ENCODE measurements at regions not wholly inside any gene's neighbourhood (a gene's known extent, or its start where the extent isn't known, plus 50 kb on each side); places are given as distances from the start of the nearest gene placed in this dataset.
A peak's percentile ranks its signal among the peaks of the same experiment; 100 is the strongest.
"Not testable (repeated sequence)": the region's sequence is repeated elsewhere in the genome, so short reads cannot be mapped to it uniquely, and the experiment has no call there.

DNA sequence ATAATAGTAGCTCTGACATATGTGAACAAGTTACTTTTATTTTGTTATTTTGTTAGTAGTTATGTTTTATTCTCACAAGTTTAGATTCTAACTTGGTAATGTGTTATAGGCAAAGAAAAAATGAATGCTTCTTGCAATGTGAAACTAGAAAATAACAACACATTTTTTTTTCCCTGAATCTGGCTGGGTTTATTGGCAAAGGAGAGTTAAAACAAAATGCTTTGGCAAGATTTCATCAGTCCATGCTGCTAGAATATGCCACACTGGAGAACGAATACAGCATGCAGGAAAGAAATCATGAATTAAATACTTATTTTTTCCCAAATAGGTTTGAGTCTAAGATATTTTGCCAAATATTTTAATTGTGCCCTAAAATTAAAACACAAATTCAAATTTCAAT, 1048.1 kb upstream of the ACO1 start:
- no peak for DNase-seq

DNA sequence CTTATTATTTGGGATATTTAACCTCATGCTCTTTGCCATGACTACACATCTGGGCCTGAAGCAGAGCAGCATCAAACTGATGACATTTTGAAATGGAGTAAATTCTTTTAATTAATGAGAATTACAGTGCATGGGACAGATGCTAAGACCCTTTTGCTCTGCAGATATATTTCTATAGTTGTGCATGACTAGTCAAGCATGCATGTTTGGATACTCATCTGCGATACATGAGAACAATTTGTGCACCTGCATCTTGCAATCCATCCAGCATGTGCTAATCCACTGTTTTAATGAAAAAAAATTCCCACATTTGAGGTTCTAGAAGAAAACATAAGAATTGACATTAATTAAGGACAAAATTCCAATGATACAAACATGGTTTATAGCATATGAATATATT, 1047.6 kb upstream of the ACO1 start:
- no peak for DNase-seq

DNA sequence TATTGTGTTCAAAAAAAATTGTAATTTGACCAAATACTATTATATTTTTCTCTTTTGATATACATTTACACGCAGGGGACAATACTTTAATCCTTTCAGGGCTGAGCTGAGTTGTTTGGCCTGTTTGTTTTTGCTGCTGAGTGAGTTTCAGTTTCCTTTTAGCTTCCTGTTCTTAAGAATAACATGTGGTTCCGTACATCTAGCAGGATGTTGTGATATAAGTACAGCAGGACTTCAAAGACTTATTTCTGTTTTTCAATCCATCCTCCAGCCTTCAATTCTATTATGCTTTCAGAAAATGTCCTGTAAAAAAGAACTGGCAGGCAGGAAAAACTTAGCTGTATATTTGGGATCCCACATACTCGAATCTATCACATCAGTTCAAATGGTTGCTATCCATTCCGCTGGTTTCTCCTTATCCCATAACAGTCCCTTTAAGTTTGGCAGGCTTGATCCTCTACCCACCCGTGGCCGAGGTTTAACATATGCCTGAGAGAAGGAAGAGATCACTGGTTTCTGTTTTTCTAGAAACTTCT, 1037.3 kb upstream of the ACO1 start:
- peak; percentile 20 for DNase-seq

DNA sequence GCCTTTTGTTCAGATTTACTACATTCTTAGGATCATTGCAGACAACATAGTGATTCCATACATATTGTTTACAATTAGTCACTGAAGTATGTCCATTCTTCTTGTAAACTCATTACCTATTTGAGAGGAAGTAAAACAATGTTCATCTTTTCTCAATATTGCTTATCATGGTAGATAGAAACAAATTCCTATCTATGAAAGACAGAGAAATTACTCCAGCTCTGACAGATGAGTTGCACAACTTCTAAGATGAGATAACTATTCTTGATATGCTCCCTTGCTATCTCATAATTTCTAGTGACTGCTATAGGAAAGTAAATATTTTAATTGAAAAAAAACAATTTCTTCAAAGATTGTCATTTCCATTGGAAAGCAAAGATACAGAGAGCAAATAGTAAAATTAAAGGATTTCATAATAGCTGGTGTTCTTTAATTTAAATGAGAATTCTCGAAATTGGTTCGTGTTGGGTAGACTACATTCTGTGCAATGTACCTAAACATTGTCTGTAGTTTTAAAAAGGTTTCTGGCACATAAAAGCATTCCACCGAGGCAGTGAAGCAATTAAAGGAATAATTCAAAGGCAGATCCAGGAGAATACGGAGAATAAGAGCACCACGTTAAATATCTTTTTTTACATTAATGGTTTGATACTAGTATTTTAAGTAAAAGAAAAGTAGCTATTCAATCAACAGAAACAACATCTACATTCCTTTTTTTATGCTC, 1029.1 kb upstream of the ACO1 start:
- DNase-seq: no peak

DNA sequence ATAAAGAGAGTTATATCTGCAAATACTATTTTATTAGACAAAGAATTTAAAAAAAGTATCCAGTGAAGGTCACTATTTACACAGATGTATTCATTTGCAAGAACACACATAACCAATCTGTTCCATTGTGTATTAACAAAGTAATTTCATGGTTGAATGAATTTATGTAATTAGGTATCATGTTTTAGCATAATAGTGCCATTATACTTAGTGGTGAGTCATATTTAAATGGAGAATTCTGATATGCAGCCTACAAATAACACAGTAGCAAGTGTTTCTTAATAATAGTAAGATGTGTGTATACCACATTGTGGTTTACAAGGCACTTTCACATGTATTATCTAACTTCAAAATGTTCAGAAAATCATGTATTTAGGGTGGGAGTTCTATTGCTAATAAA, 1028.5 kb upstream of the ACO1 start:
- DNase-seq: no peak

DNA sequence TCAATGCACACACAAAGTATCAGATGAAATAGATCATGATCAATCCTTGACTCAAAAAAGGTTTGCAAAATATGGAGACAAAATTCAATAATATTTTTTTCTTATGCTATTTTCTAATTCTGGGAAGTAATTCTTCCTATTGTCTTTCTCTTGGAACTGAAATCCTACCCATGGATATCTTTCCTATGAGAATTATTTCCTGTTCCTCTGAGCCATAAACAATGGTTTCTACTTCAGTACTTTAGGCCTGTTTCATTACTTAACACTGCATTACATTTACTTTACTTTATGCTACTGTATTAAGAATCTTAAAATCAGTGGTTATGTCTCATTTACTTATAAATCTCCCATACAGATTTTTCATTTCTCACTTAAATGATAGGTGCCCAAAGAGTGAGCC, 1025.4 kb upstream of the ACO1 start:
- no peak for DNase-seq

DNA sequence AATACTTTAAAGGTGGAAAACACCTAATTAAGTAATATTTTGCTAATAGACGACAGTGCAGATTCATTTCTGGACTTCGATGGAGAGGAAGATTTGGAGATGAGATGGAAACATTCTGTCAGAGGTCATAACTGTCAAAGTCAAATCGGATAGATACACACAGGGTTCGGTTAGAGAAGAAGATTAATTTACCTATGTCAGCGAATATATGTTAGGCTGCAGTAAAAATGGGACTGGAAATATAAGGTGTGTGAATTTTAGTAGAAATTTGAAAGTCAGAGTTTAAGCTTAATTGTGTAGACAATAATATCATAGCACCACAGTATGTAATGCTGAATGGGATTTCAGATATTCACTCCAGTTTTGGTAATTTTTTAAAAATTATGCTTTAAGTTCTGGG, 1020.3 kb upstream of the ACO1 start:
- DNase-seq: no peak

DNA sequence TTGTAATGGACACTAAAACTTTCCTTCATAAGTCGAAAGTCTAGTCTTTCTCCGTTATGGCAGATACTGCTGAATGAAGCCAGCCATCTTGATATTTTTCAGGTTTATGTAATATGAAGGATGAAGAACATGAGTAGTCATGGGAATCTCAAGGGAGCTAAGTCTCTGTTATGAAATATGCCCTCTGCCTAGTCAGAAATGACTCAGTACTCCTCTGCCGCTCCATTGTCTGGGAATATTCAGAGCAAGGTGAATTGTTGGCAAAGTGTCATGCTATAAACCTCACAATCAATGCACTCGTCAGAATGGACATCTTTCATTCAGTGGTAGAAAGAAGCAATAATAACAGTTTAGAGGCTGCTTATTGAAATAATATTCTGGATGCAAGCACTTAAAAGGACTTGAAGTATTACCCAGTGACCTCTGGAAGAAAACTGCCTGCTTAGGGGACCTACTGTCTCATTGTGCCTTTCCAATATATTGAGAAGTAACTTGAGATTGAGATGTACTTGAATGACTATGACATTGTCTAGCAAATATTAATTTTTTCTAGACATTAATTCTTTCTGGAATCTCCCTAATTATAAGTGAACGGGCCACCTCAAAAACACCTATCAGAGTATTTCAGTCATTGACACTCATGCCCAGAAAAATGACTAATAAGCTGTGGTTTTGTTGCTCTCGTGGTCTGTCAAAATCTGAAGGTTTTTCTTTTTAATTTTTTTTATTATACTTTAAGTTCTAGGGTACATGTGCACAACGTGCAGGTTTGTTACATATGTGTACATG, 1011.5 kb upstream of the ACO1 start:
- DNase-seq: no peak

DNA sequence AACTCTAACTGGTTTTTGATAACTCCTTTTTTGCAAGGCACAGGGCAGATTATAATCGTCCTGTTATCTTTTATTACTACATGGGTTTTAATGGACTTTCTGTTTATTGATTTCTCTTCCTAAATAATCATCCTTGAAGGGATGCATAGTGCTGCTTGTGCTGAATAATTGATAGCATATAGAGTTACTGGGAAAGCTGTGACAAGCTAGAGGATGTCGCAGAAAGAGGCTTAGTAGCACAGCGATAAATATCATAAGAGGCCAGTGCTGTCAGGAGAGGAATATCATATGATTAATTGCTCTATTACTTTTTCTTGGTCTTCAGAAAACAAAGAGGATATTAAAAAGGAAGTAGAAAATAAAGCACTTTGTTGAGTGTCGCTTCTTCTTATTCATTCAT, 1007.1 kb upstream of the ACO1 start:
- no peak for DNase-seq

DNA sequence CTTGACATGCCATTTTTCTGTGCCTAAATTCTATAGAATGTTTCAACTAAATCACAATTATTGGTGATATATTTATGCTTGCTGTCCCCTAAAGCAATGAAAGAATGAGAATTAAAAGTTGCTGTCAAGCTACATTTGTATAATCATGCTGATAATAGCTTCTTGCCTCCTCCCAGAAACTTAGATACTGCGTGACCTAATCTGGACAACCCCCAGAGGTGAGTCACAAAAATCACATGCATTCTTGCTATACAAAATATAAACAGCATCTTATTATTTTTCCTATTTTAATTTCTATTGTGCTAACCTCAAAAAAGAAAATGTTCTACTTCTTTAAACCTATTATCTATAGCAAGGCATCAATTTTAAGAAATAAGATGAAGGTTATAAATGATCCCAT, 995.8 kb upstream of the ACO1 start:
- no peak for DNase-seq

DNA sequence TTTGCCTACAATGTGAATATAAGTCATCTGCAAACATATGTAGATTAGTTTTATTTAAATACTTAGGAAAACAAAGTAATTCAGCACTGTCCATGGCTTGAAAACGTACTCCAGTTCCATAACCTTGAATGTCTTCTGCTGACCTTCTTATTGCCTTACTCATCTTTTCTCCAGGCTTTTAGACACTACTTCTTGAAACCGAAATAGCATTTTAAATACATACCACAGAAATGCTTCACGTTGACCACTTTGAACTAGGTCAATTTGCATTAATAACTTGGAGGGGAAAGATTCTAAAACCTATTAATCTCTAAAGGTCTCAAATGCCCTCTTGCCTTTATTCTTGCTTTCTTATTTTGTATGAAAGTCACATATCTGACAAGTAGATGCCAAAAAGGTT, 995.4 kb upstream of the ACO1 start:
- DNase-seq: no peak

DNA sequence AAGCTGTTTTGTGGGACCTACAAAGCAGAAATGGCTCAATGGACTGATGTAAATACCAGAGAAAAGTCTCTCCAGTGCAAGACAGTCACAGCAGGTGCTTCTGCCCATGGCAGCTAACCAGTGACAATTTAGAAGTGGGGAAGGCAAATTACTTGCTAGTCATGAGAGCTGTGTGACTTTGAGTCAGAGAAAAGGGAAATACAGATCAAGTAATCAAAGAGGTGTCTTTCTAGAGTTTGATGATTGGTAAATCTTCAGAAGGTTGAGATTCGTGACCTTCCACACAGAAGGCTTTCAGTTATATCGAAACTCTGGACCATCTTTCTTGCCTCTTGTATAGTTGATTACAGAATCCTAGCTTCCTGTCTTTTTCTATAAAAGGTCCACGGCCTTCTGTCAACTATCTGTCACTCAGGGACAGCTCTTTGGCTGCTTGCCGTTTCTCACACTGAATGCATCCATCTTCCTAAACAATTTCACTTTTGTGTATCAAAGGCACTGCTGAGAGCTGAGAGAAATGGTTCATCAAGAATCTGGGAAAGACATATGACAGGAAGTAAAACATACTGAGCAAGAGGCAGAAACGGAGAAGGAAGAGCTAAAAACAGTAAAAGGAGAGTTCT, 993.9 kb upstream of the ACO1 start:
- no peak for DNase-seq

DNA sequence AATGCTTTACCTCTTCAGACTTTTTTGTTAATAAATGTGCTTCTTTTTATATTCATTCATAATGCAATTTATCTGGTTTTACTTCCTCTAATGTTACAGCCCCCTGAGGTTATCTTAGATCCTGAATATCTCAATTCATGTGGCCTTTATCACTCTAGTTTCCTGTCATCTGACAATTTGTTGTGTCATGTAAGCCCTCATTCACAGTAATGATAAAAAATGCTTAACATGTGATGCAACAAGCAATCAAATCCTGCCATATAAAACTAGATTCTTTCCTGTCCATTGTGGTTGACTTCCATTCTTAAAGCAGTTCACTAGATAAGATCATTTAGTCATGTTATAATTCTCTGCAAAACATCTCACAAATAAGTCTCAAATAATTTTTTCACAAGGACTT, 991.2 kb upstream of the ACO1 start:
- no peak for DNase-seq

DNA sequence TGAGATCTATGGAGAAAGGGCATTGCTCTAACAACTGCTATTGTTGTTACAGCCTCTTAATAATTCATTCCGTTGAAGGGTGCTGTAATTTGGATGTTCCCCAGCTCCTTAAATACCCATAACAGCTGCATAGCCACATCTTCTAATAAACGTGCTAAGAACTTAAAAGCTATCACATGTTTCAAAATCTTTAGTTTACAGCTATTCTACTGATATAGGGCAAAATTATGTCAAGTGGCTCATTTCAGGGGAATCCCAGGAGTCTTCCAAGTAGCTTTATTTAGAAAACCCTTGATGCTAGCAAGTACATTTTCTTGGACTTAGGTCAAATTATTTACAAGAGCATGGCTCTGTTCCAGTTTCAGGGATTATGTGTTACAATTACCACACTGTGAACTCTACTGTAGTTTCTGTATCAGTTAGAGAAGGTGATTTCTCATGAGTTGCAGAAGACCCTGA, 990.4 kb upstream of the ACO1 start:
- DNase-seq: no peak

DNA sequence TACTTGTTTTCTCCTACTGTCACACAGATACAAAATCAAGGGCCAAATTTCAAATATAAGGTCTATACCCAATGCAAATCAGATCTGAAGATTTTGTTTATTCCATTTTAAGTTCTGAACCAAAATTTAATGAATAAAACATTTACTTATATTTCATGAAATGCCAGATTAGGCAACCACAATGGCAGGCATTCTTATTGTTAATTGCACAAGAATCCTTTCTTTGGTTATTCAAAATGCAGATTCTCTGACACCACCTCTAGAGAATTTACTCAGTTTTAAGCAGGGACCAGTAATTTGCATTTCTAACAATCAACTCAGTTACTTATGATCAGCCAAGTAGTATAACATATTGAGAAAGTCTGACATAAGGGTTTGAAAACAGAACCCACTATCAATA, 972.4 kb upstream of the ACO1 start:
- DNase-seq: no peak

DNA sequence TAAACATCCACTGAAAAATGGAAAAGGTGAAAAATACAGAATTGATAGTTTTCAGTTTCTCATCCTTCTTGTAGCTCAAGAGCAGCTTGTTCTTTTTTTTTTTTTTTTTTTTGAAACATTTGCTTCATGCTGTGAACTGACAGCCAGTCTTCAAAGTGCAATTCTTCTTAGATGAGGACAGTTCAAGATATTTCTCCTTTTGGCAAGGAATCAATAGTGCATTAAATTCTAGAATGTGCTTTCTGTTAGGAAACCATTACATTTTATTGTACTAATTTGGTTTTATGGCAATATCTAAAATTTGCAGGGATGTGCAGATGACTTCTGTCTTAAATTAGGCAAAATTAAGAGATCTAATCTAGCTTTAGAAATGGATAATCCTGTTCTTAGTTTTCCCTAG, 969.3 kb upstream of the ACO1 start:
- DNase-seq: no peak

DNA sequence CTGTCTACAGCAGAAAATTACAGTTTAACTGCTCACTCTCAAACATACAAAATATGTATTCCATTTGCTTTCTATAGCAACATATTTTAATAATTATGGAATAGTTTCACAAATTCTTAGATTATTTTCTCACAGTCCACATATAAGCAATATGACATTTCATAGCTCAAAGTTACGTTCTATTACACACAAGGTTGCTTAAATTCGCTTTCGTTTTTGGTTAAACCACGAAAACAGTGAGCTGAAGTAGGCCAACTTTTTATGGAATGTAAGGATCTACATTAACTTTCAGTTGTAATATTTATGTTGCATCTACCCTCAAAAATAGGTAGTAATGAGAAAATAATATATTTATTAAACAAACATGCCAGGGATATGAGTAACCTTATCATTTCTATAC, 966.0 kb upstream of the ACO1 start:
- DNase-seq: no peak

DNA sequence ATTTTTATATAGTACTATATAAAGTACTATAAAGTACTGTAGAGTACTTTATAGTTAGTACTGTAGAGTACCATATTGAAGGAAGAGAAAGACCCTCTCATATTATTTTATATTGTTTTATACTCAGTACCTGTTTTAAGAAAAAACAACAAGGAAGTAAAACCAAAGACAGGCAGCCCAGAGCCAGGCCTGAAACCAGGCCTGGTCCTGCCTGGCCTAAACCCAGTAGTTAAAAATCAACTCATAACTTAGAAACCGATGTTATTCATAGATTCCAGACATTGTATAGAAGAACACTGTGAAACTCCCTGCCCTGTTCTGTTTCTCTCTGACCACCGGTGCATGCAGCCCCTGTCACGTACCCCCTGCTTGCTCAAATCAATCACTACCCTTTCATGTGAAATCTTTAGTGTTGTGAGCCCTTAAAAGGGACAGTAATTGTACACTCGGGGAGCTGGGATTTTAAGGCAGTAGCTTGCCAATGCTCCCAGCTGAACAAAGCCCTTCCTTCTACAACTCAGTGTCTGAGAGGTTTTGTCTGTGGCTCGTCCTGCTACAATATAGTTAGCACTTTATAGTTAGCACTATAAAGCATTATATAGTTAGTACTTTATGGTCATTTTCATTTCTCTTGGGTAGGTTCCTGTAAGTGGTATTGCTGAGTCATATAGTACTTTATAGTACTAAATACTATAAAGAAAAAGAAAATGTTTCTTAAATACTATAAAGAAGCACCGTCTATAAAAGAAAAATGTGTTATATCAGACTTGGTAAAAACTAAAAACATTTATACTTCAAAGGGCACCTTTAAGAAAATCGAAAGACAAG, 940.6 kb upstream of the ACO1 start:
- DNase-seq: not testable (repeated sequence)

DNA sequence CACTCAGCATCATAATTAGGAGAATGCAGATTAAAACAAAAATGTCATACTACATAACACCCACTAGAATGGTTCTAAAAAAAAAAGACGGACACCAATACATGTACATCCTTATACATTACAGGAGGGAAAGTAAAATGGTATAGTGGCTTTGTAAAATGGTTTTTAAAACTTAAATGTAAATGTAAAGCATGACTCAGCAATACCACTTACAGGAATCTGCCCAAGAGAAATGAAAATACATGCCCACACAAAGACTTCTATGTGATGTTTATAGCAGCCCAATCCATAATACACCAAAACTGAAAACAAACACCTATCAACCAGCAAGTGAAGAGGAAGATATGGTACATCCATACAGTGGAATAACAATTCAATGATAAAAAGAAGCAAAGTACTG, 939.1 kb upstream of the ACO1 start:
- no peak for DNase-seq

DNA sequence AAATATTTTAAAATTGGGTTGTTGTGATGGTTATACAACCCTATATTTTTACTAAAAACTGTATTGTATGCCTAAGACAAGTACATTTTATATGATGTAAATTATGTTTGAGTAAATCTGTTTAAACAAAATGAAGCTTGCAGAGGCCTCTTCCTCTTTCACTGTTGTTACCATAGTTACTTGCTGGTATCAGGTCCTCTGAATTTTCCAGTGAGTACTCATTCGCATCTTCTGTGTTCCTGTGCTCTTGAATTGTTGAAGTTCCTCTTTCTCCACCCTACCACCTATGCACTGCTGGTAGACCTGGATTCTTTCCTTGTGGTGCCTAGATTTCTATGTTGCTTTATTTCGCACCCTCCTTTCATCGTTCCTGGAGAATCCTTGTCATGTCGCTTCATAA, 938.5 kb upstream of the ACO1 start:
- DNase-seq: no peak

DNA sequence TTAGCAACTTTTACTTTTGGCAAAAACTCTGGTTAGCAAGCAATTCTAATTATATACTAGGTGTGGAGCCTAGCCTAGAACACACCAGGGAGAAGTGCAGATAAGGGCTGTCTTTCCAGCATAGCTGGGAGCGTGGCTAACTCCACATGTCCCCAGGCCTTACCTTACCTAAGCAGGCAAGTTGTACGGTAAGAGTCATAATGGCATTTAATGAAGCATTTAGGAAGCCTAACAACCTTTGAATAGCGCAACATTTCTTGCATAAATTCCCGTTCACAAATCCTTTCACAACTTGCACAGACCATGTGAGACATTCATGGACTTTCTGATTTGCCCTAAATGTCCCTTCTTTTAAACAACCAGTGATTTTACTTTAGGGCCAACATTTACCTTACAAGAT, 917.4 kb upstream of the ACO1 start:
- no peak for DNase-seq

DNA sequence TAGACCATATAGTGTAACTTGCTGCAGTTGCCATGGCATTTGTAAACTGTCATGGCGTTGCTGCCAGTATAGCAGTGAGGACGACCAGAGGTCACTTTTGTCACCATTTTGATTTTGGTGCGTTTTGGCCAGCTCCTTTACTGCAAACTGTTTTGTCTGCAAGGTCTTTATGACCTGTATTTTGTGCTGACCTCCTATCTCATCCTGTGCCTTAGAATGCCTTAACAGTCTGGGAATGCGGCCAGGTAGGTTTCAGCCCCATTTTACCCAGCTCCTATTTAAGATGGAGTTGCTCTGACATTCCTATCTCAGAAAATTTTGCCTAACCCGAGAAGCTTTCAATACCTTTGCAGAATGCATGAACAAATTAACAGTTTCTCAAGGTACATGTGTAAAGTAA, 914.4 kb upstream of the ACO1 start:
- no peak for DNase-seq

DNA sequence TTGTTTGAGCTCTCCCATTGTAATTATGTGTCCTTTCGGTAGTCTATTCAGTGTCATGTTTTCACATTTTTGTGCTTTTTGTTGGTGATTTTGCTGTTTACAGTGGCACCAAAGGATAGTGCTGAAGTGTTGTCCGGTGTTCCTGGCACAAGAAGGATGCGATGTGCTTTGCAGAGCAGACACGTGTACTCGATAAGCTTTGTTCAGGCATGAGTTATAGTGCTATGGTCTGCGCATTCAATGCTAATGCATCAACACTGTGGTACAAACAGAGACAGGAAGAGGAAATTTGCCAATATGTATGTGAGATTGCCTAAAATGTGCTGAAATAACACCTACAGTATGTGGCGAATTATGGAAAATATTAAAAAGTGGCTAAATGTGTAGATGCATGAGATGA, 913.4 kb upstream of the ACO1 start:
- DNase-seq: no peak
